ENCODE measurements at regions not wholly inside any gene's neighbourhood (a gene's known extent, or its start where the extent isn't known, plus 50 kb on each side); places are given as distances from the start of the nearest gene placed in this dataset.
A peak's percentile ranks its signal among the peaks of the same experiment; 100 is the strongest.

DNA sequence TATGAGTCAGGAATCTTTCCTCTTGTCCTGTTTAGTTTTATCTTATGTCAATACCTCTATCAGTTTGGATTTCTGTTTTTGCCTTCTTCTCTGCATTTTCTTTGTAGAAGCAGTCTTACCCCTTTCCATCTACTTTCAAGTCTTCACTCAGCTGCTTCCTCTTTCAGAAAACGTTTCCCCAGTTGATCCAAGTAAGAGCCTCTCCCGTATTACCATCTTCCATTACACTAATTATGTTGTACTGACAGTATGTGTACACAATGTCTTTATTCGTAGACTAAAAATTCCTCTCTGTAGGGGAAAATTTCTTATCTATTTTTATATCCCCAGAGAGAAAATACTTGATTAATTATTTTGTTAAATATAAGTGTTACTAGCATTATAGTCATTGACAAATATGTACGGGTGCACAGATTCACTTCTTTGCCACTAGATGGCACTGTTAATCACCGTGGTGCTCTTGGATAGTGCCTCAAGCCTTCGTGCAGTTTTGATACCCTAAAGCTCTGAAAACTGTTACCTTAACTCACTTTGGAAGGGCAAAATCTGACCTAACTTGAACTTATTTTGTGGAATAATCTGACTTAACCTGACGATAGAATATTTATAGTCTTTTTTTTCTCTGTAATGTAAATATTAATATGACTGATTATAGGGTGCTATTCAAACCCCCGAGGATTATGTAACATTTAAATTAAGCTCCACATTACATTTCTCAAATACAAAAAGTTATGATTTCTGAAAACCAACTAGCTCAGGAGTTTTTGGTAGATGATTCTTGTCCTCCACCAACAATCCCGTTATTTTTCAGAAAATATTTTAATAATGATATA is 74.2 kb upstream of the POU1F1 start:
- H3K9me1 ChIP-seq (ENCODE audit: control insufficient read depth, insufficient read depth, low read length), result no peaks in the 10 kb centered on the region
- H3K79me2 ChIP-seq (ENCODE audit: control insufficient read depth, insufficient read depth, low read length), result no peaks in the 10 kb centered on the region
- H3K9ac ChIP-seq (ENCODE audit: insufficient read depth in 1 of 2, low read depth in 2 of 2, low read length in 2 of 2), result no peak overlapping the region
- H3K4me3 ChIP-seq, result no peak overlapping the region
- in situ Hi-C loops (cut with MboI), result no loop called here
- no peak overlapping the region for H2AFZ ChIP-seq (ENCODE audit: low read depth, low read length)
- DNase-seq (ENCODE audit: extremely low read depth in 1 of 4, low spot score in 3 of 4) (peak; percentile 40 to 48 (median 43)), FAIRE-seq (peak; percentile 91), ATAC-seq (peak; percentile 92)
- BruUV-seq (replicated peaks), result no TSS peak
- H3K4me1 ChIP-seq (replicated peaks in 1 of 2; ENCODE audit: control insufficient read depth in 2 of 2, insufficient read depth in 2 of 2, low read length in 2 of 2), result no peaks in the 10 kb centered on the region; a peak in 1 of 5 replicates
- H3K36me3 ChIP-seq (ENCODE audit: control insufficient read depth, insufficient read depth, low read length), result no peaks in the 10 kb centered on the region
- CTCF ChIA-PET (ENCODE audit: low intra/inter-chr PET ratio), result interaction anchor here (1.4 to 1.9 kb wide), 2 partner anchors 653 to 654 kb away, joined by 5 to 6 read pairs; no protein-coding TSS in a partner anchor
- POLR2A ChIA-PET, result interaction anchor here (0.6 kb wide), 1 partner anchor 110 kb away, joined by 4 read pairs; no protein-coding TSS in a partner anchor
- no peaks in the 10 kb centered on the region for H3K27me3 ChIP-seq (ENCODE audit: control insufficient read depth in 2 of 2, insufficient read depth in 2 of 2, low read length in 2 of 2)
- intact Hi-C loops (cut with micrococcal nuclease), result loop anchor here (1.0 to 10.0 kb wide), 4 partner anchors 56 to 830 kb away; no protein-coding TSS in a partner anchor
- no peak overlapping the region for H3K27ac ChIP-seq (ENCODE audit: extremely low read depth, low read depth, low read length)
- 14% methylated on average over 9 of the region's 9 CpGs for WGBS (ENCODE audit: insufficient coverage, low coverage, missing lambda C conversion rate)
- no peaks in the 10 kb centered on the region for H4K20me1 ChIP-seq (replicated peaks; ENCODE audit: control insufficient read depth, insufficient read depth, low read length)
- H3K4me2 ChIP-seq (ENCODE audit: insufficient read depth, low read length), result no peak overlapping the region
- H3K9me3 ChIP-seq (replicated peaks; ENCODE audit: control insufficient read depth, insufficient read depth, low read depth, low read length), result no peaks in the 10 kb centered on the region; the same call in 1 of the 2 replicates
- TF ChIP-seq CTCF (IDR thresholded peaks at IDR 0.05 in 2 of 3, conservative IDR thresholded peaks at IDR 0.05 in 1 of 3; ENCODE audit: insufficient read depth in 2 of 3, low read depth in 1 of 3, low read length in 3 of 3), result peak; percentile 53 to 73 (median 55)
- TF ChIP-seq ATF3 (IDR thresholded peaks at IDR 0.05), result no peak
- TF ChIP-seq ATF3 (CRISPR knock-in tag; conservative IDR thresholded peaks at IDR 0.05), result no peak
- peak; percentile 66 to 74 for TF ChIP-seq RAD21 (CRISPR knock-in tag; conservative IDR thresholded peaks at IDR 0.05 in 1 of 2, IDR thresholded peaks at IDR 0.05 in 1 of 2)
- 0 out of 2 replicates have a peak, but pooled peaks have one; percentile 13 for TF ChIP-seq SMC3 (conservative IDR thresholded peaks at IDR 0.05; ENCODE audit: insufficient read depth, low read depth, low read length)
- peak; percentile 60; the same call in 1 of the 2 replicates for TF ChIP-seq REST (IDR thresholded peaks at IDR 0.05; ENCODE audit: borderline replicate concordance)
- no peak for TF ChIP-seq REST (CRISPR knock-in tag; IDR thresholded peaks at IDR 0.05; ENCODE audit: low read depth)
- no peak for TF ChIP-seq DACH1 (IDR thresholded peaks at IDR 0.05; ENCODE audit: partially characterized antibody)
